Esophagus squamous epithelium (tissue), 5 donors: ENCODE measurements at regions not wholly inside any gene's neighbourhood (a gene's known extent, or its start where the extent isn't known, plus 50 kb on each side); places are given as distances from the start of the nearest gene placed in this dataset.

Experiments
- DNase-seq: peaks from one replicate; lab custom pipeline; 2025; lab: John Stamatoyannopoulos, UW
- H3K27ac ChIP-seq, 4 donors: fragments of 200-600 bp; sonication (generic); one replicate each; pipeline ENCODE4 v1.5.1; 2016 to 2019; ENCODE audit warnings: mild to moderate bottlenecking in 1 of 4
- H3K27me3 ChIP-seq, 4 donors: fragments of 200-600 bp; sonication (generic); 1 replicate in 3 of 4; 2 replicates in 1 of 4; pipeline versions ENCODE4 v1.5.1 to v1.6.0; 2017 to 2021; ENCODE audit warnings: antibody characterized with exemption in 1 of 4
- H3K36me3 ChIP-seq, 3 donors: fragments of 200-600 bp; sonication (generic); one replicate each; pipeline ENCODE4 v1.5.1; 2016 to 2019
- H3K4me1 ChIP-seq, 3 donors: fragments of 200-600 bp; sonication (generic); one replicate each; pipeline ENCODE4 v1.5.1; 2017 to 2019
- H3K4me3 ChIP-seq, 4 donors: fragments of 200-600 bp; sonication (generic); 1 replicate in 3 of 4; 2 replicates in 1 of 4; pipeline ENCODE4 v1.5.1; 2016 to 2019; ENCODE audit warnings: mild to moderate bottlenecking in 2 of 4, moderate library complexity in 1 of 4
- H3K9me3 ChIP-seq, 3 donors: fragments of 200-600 bp; sonication (generic); one replicate each; pipeline ENCODE4 v1.5.1; 2016 to 2019
- POLR2A ChIP-seq, 4 donors: fragments of 450-650 bp; IDR thresholded peaks; one replicate each; pipeline ENCODE4 v1.6.1; 2017; ENCODE audit warnings: antibody characterized with exemption in 4 of 4, mild to moderate bottlenecking in 4 of 4, moderate library complexity in 3 of 4
- WGBS, 2 donors: methylation state at CpG; one replicate each; pipeline ENCODE4 v1.1.5; 2018; 5-methylcytosine and 5-hydroxymethylcytosine counted together
- intact Hi-C: fragments of 100-400 bp; cut with DNase I; formaldehyde crosslinking; loops from one replicate; pipeline ENCODE4 v1.15.0; 2022
- small RNA-seq, 4 donors: library from RNA; depleted of rRNA; stranded (forward); fragments of <200 nt; gene quantifications; one replicate each; pipeline ENCODE3, GENCODE V24; 2016
- TF ChIP-seq, protein P1 (sequence below), 6 experiments: fragments of 450-650 bp in 4 of 6; fragments of 200-600 bp in 2 of 6; sonication (generic) in 2 of 6; IDR thresholded peaks; one replicate each; pipeline ENCODE4 v1.5.1; 2016 to 2019; ENCODE audit warnings: antibody characterized with exemption in 6 of 6, mild to moderate bottlenecking in 4 of 6, moderate library complexity in 4 of 6
- donor health status: DM: yes; HTN: yes; CAD: no.

DNA sequence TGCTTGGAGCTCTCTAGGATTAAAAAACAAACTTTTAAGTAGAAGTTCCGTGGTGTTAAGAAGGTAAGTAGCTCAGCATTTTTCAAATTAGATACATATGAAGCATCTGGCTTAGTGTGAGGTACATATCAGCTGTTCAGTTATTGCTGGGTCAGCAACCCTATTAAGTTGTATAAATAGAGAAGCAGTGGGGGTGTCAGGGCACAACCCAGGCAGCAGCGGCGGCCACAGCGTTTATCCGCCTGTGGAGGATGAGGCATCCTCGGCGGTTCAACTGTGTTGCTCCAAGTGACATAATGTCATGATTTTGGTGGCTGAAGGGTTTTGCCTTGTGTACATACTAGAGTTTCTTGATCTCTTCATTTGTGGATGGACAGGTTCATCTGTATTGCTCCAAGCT lies 54.6 kb upstream of the KIF5B start:
- no peak for TF ChIP-seq POLR2A (IDR thresholded peaks at IDR 0.05)
- TF ChIP-seq, protein P1, sequence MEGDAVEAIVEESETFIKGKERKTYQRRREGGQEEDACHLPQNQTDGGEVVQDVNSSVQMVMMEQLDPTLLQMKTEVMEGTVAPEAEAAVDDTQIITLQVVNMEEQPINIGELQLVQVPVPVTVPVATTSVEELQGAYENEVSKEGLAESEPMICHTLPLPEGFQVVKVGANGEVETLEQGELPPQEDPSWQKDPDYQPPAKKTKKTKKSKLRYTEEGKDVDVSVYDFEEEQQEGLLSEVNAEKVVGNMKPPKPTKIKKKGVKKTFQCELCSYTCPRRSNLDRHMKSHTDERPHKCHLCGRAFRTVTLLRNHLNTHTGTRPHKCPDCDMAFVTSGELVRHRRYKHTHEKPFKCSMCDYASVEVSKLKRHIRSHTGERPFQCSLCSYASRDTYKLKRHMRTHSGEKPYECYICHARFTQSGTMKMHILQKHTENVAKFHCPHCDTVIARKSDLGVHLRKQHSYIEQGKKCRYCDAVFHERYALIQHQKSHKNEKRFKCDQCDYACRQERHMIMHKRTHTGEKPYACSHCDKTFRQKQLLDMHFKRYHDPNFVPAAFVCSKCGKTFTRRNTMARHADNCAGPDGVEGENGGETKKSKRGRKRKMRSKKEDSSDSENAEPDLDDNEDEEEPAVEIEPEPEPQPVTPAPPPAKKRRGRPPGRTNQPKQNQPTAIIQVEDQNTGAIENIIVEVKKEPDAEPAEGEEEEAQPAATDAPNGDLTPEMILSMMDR (IDR thresholded peaks at IDR 0.05): no peak
- H3K36me3 ChIP-seq: no peaks in the 10 kb centered on the region
- intact Hi-C loops: no loop called here
- no peak for DNase-seq
- peaks cover 0 to 4% (median 0%) of the 10 kb centered on the region in 3 donors for H3K4me1 ChIP-seq
- no peaks in the 10 kb centered on the region for H3K9me3 ChIP-seq
- no peak overlapping the region for H3K27ac ChIP-seq
- no peak overlapping the region for H3K4me3 ChIP-seq
- H3K27me3 ChIP-seq: no peaks in the 10 kb centered on the region
- 92 to 93% methylated on average over 7 of the region's 7 CpGs for WGBS, 2 donors

DNA sequence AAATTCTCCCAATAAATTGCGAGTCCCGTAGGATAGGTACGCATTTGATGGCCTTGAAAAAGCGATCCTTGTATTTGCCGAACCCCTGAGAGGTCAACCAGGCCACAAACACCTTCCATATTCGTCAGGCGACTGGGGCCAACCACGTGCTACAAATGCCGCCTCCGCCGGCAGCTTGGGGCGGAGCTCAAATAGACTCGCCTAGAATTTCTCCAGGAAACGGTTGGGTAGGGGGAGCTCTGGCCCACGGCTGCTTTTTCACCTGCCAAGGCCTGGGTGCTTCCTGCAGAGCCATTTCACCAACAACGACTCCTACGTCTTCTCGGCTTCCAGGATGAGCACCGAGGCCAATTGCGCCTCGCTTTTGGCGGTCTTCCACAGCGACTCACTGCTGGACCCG lies 53.4 kb upstream of the KIF5B start:
- Histone ChIP-seq H3K9me3 (no peaks in the 10 kb centered on the region), H3K4me1 (peaks cover 0 to 4% (median 0%) of the 10 kb centered on the region in 3 donors), H3K27ac (no peak overlapping the region), H3K4me3 (no peak overlapping the region), H3K36me3 (no peaks in the 10 kb centered on the region), H3K27me3 (no peaks in the 10 kb centered on the region)
- no peak for DNase-seq
- 89 to 90% methylated on average over 21 to 23 of the region's 24 CpGs for WGBS, 2 donors
- TF ChIP-seq, protein P1 (IDR thresholded peaks at IDR 0.05): no peak
- TF ChIP-seq POLR2A (IDR thresholded peaks at IDR 0.05): no peak
- intact Hi-C loops: no loop called here

Small RNAs in the stretch of these regions (small RNA-seq; reads per million reads assigned to genes)
- gene AL161932.1: 0 reads per million in 4 donors
- 0 reads per million in 4 donors for gene RNU7-22P
